ENCODE measurements at regions not wholly inside any gene's neighbourhood (a gene's known extent, or its start where the extent isn't known, plus 50 kb on each side); places are given as distances from the start of the nearest gene placed in this dataset.

- TF ChIP-seq CTCF (IDR thresholded peaks at IDR 0.05) (no peak), REST (IDR thresholded peaks at IDR 0.05; ENCODE audit: insufficient read depth in 1 of 2, low read depth in 2 of 2, low read length in 1 of 2) (no peak), POLR2AphosphoS5 (IDR thresholded peaks at IDR 0.05; ENCODE audit: low read depth, low read length) (no peak), SIN3A (IDR thresholded peaks at IDR 0.05; ENCODE audit: borderline replicate concordance, insufficient read depth, low read depth, low read length) (no peak)
Observed at GRCh38 chr7:91570560-91570959, 306.3 kb downstream of the FZD1 start.

All from Panc1 (cell line).